Thoracic aorta (tissue), 2 donors: ENCODE measurements at regions not wholly inside any gene's neighbourhood (a gene's known extent, or its start where the extent isn't known, plus 50 kb on each side); places are given as distances from the start of the nearest gene placed in this dataset.

Experiments used
- ATAC-seq: fragments of 150-250 bp; one replicate; pipeline ENCODE4 v1.8.0; 2017; ENCODE audit warnings: low read depth; ENCODE audit not compliant: insufficient number of reproducible peaks, low FRiP score
- DNase-seq: peaks from one replicate; pipeline ENCODE4 v3.0.0-alpha.2; 2020; ENCODE audit warnings: low spot score
- H3K27ac ChIP-seq, 2 donors: fragments of 200-600 bp; sonication (generic); 1 replicate in 1 of 2; 2 replicates in 1 of 2; pipeline ENCODE4 v1.5.1; 2016; ENCODE audit warnings: mild to moderate bottlenecking in 2 of 2, moderate library complexity in 2 of 2
- H3K27me3 ChIP-seq: fragments of 200-600 bp; sonication (generic); replicated peaks from 2 replicates; pipeline ENCODE4 v1.6.0; 2016; ENCODE audit warnings: mild to moderate bottlenecking; ENCODE audit not compliant: insufficient read depth
- H3K36me3 ChIP-seq: fragments of 200-600 bp; sonication (generic); one replicate; pipeline ENCODE4 v1.5.1; 2016
- H3K4me1 ChIP-seq, 2 donors: fragments of 200-600 bp; sonication (generic); 1 replicate in 1 of 2; 2 replicates in 1 of 2; pipeline versions ENCODE4 v1.5.1 to v1.6.0; 2016; ENCODE audit warnings: low read depth in 2 of 2, mild to moderate bottlenecking in 1 of 2; ENCODE audit not compliant: control insufficient read depth in 1 of 2
- H3K4me3 ChIP-seq: fragments of 200-600 bp; sonication (generic); 2 replicates; pipeline ENCODE4 v1.5.1; 2016; ENCODE audit warnings: mild to moderate bottlenecking
- H3K9me3 ChIP-seq: fragments of 200-600 bp; sonication (generic); 2 replicates; pipeline ENCODE4 v1.5.1; 2016
- TF ChIP-seq, protein P1 (sequence below): fragments of 200-600 bp; sonication (generic); IDR thresholded peaks from one replicate; pipeline ENCODE4 v1.5.1; 2019; ENCODE audit warnings: antibody characterized with exemption

DNA sequence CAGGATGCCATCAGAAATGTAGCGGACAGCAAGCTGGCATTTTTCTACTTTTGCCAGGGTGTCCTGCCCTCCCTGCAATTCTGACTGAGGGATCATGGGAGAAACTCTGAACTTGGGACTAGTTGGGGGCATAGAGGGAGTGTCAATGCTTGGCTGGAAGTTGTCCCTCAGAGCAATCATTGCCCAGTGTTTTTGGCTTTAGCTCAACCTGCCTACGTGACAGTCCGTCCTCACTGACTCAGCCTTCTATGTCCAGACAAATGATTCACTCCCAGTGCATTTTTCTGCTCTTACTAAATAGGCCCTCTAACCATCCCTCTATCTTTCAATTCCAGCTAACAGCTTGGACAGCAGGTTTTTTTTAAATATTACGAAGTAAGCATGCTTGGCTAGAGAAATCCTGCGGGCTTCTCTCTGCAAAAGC lies 627.4 kb downstream of the TLR4 start:
- no peaks in the 10 kb centered on the region for H3K9me3 ChIP-seq
- DNase-seq (no peak), ATAC-seq (no peak)
- H3K27me3 ChIP-seq = no peaks in the 10 kb centered on the region
- H3K4me1 ChIP-seq = no peaks in the 10 kb centered on the region
- TF ChIP-seq, protein P1, sequence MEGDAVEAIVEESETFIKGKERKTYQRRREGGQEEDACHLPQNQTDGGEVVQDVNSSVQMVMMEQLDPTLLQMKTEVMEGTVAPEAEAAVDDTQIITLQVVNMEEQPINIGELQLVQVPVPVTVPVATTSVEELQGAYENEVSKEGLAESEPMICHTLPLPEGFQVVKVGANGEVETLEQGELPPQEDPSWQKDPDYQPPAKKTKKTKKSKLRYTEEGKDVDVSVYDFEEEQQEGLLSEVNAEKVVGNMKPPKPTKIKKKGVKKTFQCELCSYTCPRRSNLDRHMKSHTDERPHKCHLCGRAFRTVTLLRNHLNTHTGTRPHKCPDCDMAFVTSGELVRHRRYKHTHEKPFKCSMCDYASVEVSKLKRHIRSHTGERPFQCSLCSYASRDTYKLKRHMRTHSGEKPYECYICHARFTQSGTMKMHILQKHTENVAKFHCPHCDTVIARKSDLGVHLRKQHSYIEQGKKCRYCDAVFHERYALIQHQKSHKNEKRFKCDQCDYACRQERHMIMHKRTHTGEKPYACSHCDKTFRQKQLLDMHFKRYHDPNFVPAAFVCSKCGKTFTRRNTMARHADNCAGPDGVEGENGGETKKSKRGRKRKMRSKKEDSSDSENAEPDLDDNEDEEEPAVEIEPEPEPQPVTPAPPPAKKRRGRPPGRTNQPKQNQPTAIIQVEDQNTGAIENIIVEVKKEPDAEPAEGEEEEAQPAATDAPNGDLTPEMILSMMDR = no peak
- no peaks in the 10 kb centered on the region for H3K36me3 ChIP-seq
- H3K4me3 ChIP-seq = no peak overlapping the region
- H3K27ac ChIP-seq = no peak overlapping the region

DNA sequence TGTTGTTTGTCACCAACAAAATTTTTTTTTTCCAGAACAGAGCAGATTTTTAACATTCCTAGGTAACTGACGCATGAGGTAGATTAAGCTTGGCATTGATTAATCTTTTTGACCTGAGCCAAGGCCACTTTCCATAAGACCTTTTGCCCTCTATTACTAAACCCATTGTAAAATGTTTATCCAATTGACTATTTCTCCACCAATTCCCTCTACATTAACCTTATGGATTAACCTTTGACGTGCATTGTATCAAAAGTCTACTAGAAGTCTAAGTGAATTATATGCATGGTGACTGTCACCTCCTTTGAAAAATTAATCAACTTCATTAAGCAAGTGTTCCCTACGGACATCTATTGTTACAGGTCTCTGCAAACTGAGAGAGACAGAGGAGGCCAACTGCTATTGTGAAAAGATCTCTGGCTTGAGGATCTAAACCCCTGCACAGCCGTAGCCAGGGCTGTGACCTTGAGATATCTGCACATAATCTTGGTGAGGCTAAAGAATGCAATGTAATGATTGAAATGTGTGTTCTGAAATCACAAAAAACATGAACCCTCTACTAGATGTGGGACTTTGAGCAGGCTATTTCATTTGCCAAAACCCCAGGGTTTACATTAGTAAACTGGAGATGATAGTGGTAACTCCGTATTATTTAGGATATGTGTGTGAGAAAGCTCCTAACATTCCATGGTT lies 632.2 kb downstream of the TLR4 start:
- no peaks in the 10 kb centered on the region for H3K4me1 ChIP-seq
- no peaks in the 10 kb centered on the region for H3K27me3 ChIP-seq
- H3K36me3 ChIP-seq = no peaks in the 10 kb centered on the region
- H3K9me3 ChIP-seq = no peaks in the 10 kb centered on the region
- ATAC-seq = no peak
- no peak overlapping the region for H3K27ac ChIP-seq
- no peak overlapping the region for H3K4me3 ChIP-seq
- TF ChIP-seq, protein P1 = no peak
- DNase-seq = no peak

DNA sequence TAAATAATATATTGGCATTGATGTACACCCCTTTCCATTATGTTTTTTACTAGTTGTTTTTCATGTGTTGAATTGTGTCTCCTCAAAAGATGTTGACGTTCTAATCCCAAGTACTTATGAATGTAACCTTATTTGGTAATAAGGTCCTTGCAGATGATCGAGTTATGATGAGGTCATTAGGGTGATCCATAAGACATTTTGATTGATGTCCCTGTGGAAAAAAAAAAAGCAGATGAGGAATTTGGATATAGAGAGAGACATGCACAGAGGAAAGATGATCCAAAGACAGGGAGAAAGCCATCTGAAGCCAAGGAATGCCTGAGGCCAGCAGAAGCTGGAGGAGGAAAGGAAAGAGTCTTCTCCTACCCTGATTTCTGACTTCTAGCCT lies 632.7 kb downstream of the TLR4 start:
- no peak for DNase-seq
- H3K9me3 ChIP-seq = no peaks in the 10 kb centered on the region
- H3K27me3 ChIP-seq = no peaks in the 10 kb centered on the region
- no peak for ATAC-seq
- TF ChIP-seq, protein P1 = no peak
- H3K4me3 ChIP-seq = no peak overlapping the region
- H3K27ac ChIP-seq = no peak overlapping the region
- H3K4me1 ChIP-seq = no peaks in the 10 kb centered on the region
- H3K36me3 ChIP-seq = no peaks in the 10 kb centered on the region

DNA sequence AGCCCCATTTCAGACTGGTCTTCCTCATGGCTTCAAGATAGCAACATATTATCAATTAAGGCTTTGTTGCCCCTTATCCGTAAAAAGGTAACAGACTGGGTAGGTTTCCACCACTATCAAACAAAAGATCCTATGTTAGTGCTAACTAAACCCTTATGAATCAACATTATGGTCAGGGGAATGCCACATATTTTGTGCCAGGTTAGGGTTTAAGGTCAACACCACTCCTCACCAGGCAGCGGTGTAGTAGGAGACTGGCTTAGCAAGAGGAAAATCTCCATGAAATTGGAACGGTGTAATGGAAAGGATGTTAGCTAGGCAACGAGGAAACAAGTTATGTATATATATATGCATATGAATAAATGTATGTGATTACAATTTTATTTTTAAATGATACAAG lies 655.8 kb downstream of the TLR4 start:
- TF ChIP-seq, protein P1 = no peak
- no peaks in the 10 kb centered on the region for H3K36me3 ChIP-seq
- DNase-seq (no peak), ATAC-seq (no peak)
- H3K9me3 ChIP-seq = no peaks in the 10 kb centered on the region
- no peak overlapping the region for H3K27ac ChIP-seq
- no peaks in the 10 kb centered on the region for H3K4me1 ChIP-seq
- H3K4me3 ChIP-seq = no peak overlapping the region
- no peaks in the 10 kb centered on the region for H3K27me3 ChIP-seq

GRCh38 chr9:118362123-118362522 lies 657.9 kb downstream of the TLR4 start:
- H3K27me3 ChIP-seq = no peaks in the 10 kb centered on the region
- DNase-seq (no peak), ATAC-seq (no peak)
- TF ChIP-seq, protein P1 = no peak
- H3K4me1 ChIP-seq = no peaks in the 10 kb centered on the region
- H3K4me3 ChIP-seq = no peak overlapping the region
- H3K36me3 ChIP-seq = no peaks in the 10 kb centered on the region
- no peak overlapping the region for H3K27ac ChIP-seq
- no peaks in the 10 kb centered on the region for H3K9me3 ChIP-seq
